CD4-positive, CD25-positive, alpha-beta regulatory T cell (primary cell): ENCODE measurements at regions not wholly inside any gene's neighbourhood (a gene's known extent, or its start where the extent isn't known, plus 50 kb on each side); places are given as distances from the start of the nearest gene placed in this dataset.

Experiments
- ATAC-seq, 2 donors: fragments of 150-1000 bp; cut with Tn5 transposase; one replicate each; pipeline ENCODE4 v1.10.0; 2021; ENCODE audit warnings: low read depth in 2 of 2, moderate number of reproducible peaks in 2 of 2, moderate library complexity in 1 of 2
- DNase-seq, 3 donors: peaks; one replicate each; pipeline versions ENCODE4 v3.0.0 to v3.0.0-alpha.2; 2012 to 2022; ENCODE audit warnings: mixed read lengths in 1 of 3
- H3K27ac ChIP-seq: one replicate; pipeline ENCODE4 v1.7.0; 2013; ENCODE audit warnings: mild to moderate bottlenecking, low read length; ENCODE audit not compliant: insufficient read depth, poor library complexity, severe bottlenecking
- H3K27me3 ChIP-seq: one replicate; pipeline ENCODE4 v1.7.0; 2013; ENCODE audit warnings: low read length; ENCODE audit not compliant: control insufficient read depth, insufficient read depth
- H3K36me3 ChIP-seq: one replicate; pipeline ENCODE4 v1.7.0; 2013; ENCODE audit warnings: mild to moderate bottlenecking, low read length, moderate library complexity; ENCODE audit not compliant: control insufficient read depth, insufficient read depth
- H3K4me1 ChIP-seq: 2 replicates; pipeline ENCODE4 v1.7.0; 2013; ENCODE audit warnings: mild to moderate bottlenecking, low read length; ENCODE audit not compliant: insufficient read depth, control insufficient read depth, poor library complexity, severe bottlenecking
- H3K4me3 ChIP-seq: one replicate; pipeline ENCODE4 v1.7.0; 2013; ENCODE audit warnings: low read depth, mild to moderate bottlenecking, low read length, moderate library complexity
- H3K9me3 ChIP-seq, 2 experiments: 1 replicate in 1 of 2; 2 replicates in 1 of 2; pipeline ENCODE4 v1.7.0; 2013; ENCODE audit warnings: low read length in 2 of 2, mild to moderate bottlenecking in 1 of 2, moderate library complexity in 1 of 2; ENCODE audit not compliant: control insufficient read depth in 2 of 2
- H3K27ac Mint-ChIP-seq, 3 donors: one replicate each; pipeline ENCODE4 v1.8.0; 2020 to 2022; ENCODE audit warnings: mild to moderate bottlenecking in 3 of 3, mixed read lengths in 3 of 3, moderate library complexity in 2 of 3
- H3K27me3 Mint-ChIP-seq: one replicate; pipeline ENCODE4 v1.8.0; 2022; ENCODE audit warnings: mild to moderate bottlenecking, mixed read lengths
- H3K36me3 Mint-ChIP-seq: one replicate; pipeline ENCODE4 v1.8.0; 2020; ENCODE audit warnings: mixed read lengths
- H3K4me1 Mint-ChIP-seq, 4 donors: one replicate each; pipeline ENCODE4 v1.8.0; 2020 to 2022; ENCODE audit warnings: mixed read lengths in 4 of 4, mild to moderate bottlenecking in 1 of 4
- H3K4me3 Mint-ChIP-seq, 4 donors: one replicate each; pipeline ENCODE4 v1.8.0; 2020 to 2022; ENCODE audit warnings: mild to moderate bottlenecking in 4 of 4, mixed read lengths in 4 of 4, moderate library complexity in 3 of 4
- H3K9me3 Mint-ChIP-seq, 7 donors: one replicate each; pipeline ENCODE4 v1.8.0; 2020 to 2022; ENCODE audit warnings: mixed read lengths in 7 of 7, mild to moderate bottlenecking in 3 of 7, moderate library complexity in 2 of 7

DNA sequence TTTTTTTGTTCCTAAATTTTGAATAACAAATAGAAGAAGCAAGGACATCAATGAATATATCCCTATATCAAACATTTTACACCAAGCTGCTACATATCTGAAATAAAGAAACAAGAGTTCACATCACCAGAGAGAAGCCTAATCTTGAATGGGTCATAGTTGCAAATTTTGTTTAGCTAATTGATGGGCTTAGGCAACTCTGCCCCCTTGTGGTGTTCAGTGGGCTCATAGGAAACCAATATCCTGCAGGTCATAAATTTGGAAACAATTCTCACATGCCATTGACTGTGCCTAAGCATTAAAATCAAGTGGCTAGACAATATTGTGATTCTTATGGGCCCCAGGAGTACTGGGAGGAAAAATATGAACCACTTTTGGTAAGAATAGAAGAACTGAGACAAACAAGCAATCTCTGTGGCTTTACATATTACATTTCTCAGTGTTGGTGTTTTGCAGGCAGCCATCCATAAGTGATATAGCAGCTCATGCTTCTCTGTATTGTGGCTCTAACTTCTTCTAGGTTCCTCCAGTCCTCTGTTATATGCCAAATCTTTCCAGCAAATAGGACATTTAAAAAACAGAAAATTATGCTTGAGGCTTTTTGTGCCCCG lies 1262.8 kb upstream of the PRMT6 start:
- Mint-ChIP-seq H3K36me3 (no peaks in the 10 kb centered on the region), H3K27me3 (no peaks in the 10 kb centered on the region)
- H3K9me3 ChIP-seq = no peaks in the 10 kb centered on the region

DNA sequence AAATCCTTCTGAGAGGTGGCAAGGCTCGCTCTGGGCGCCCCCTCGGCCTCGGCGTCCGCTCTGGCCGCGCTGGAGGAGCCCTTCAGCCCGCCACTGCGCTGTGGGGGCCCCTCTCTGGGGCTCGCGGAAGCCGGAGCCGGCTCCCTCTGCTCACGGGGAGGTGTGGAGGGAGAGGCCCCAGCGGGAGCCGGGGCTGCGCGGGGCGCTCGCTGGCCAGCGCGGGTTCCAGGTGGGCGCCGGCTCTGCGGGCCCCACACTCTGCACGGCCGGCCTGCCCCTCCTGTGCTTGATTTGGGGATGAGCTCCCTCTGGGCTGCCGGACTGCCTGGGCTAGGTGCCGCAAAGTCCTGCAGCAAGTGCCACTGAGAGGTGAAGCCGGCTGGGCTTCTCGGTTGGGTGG lies 1260.7 kb upstream of the PRMT6 start:
- ATAC-seq (no peak), DNase-seq (no peak)
- Histone ChIP-seq H3K27ac (no peak overlapping the region), H3K4me1 (no peaks in the 10 kb centered on the region), H3K9me3 (no peaks in the 10 kb centered on the region), H3K36me3 (no peaks in the 10 kb centered on the region), H3K27me3 (no peaks in the 10 kb centered on the region), H3K4me3 (no peak overlapping the region)
- Mint-ChIP-seq H3K9me3 (peaks cover 0 to 23% (median 2%) of the 10 kb centered on the region in 7 donors), H3K4me3 (no peak overlapping the region), H3K27me3 (no peaks in the 10 kb centered on the region), H3K4me1 (no peaks in the 10 kb centered on the region), H3K27ac (no peak overlapping the region), H3K36me3 (no peaks in the 10 kb centered on the region)

More for the DNA sequence above, 1262.8 kb upstream of the PRMT6 start:
- Histone ChIP-seq H3K27ac (no peak overlapping the region), H3K4me1 (no peaks in the 10 kb centered on the region), H3K36me3 (no peaks in the 10 kb centered on the region), H3K27me3 (no peaks in the 10 kb centered on the region), H3K4me3 (no peak overlapping the region)
- Mint-ChIP-seq H3K27ac (no peak overlapping the region), H3K4me3 (no peak overlapping the region), H3K4me1 (no peaks in the 10 kb centered on the region), H3K9me3 (peaks cover 0 to 14% (median 2%) of the 10 kb centered on the region in 7 donors)
- ATAC-seq (no peak), DNase-seq (peak in 1 of 3 donors; percentile 3)

GRCh38 chr1:105830571-105831146 lies 1225.8 kb upstream of the PRMT6 start:
- ATAC-seq = no peak
- H3K9me3 Mint-ChIP-seq = peaks cover 0 to 12% (median 7%) of the 10 kb centered on the region in 7 donors

DNA sequence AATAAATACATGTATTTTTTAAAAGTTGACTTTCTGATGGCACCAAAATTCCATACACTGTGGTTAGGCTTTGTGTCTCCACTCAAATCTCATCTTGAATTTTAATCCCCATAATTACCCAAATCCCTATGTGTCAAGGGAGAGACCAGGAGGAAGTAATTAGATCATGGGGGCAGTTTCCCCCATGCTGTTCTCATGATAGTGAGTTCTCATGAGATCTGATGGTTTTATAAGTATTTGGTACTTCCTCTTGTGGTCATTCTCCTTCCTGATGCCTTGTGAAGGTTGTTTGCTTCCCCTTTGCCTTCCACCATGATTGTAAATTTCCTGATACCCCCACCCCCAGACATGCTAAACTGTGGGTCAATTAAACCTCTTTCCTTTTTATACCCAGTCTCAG lies 1218.4 kb upstream of the PRMT6 start:
- ATAC-seq (no peak), DNase-seq (no peak)
- no peak overlapping the region for H3K4me3 ChIP-seq
- H3K9me3 ChIP-seq = no peaks in the 10 kb centered on the region
- no peaks in the 10 kb centered on the region for H3K27me3 ChIP-seq
- peaks cover 4 to 19% (median 8%) of the 10 kb centered on the region in 7 donors for H3K9me3 Mint-ChIP-seq
- no peaks in the 10 kb centered on the region for H3K4me1 ChIP-seq
- H3K4me1 Mint-ChIP-seq = no peaks in the 10 kb centered on the region
- H3K27me3 Mint-ChIP-seq = no peaks in the 10 kb centered on the region
- no peaks in the 10 kb centered on the region for H3K36me3 Mint-ChIP-seq
- H3K36me3 ChIP-seq = no peaks in the 10 kb centered on the region
- H3K27ac ChIP-seq = no peak overlapping the region
- no peak overlapping the region for H3K4me3 Mint-ChIP-seq
- no peak overlapping the region for H3K27ac Mint-ChIP-seq

More at GRCh38 chr1:105830571-105831146, 1225.8 kb upstream of the PRMT6 start:
- Mint-ChIP-seq H3K36me3 (no peaks in the 10 kb centered on the region), H3K27me3 (no peaks in the 10 kb centered on the region), H3K27ac (no peak overlapping the region), H3K4me3 (no peak overlapping the region), H3K4me1 (no peaks in the 10 kb centered on the region)
- no peaks in the 10 kb centered on the region for H3K36me3 ChIP-seq
- H3K4me1 ChIP-seq = no peaks in the 10 kb centered on the region
- H3K27ac ChIP-seq = no peak overlapping the region
- DNase-seq = no peak
- peaks cover 2 to 6% of the 10 kb centered on the region in 2 experiments for H3K9me3 ChIP-seq
- no peaks in the 10 kb centered on the region for H3K27me3 ChIP-seq
- H3K4me3 ChIP-seq = no peak overlapping the region

GRCh38 chr1:105865546-105865945 lies 1190.9 kb upstream of the PRMT6 start:
- Mint-ChIP-seq H3K36me3 (no peaks in the 10 kb centered on the region), H3K9me3 (peaks cover 2 to 22% (median 8%) of the 10 kb centered on the region in 7 donors), H3K4me3 (no peak overlapping the region), H3K27ac (no peak overlapping the region), H3K27me3 (no peaks in the 10 kb centered on the region), H3K4me1 (no peaks in the 10 kb centered on the region)
- DNase-seq (no peak), ATAC-seq (no peak)
- H3K27me3 ChIP-seq = no peaks in the 10 kb centered on the region
- H3K36me3 ChIP-seq = no peaks in the 10 kb centered on the region
- H3K4me3 ChIP-seq = no peak overlapping the region
- H3K27ac ChIP-seq = no peak overlapping the region
- H3K9me3 ChIP-seq = peaks cover 0 to 1% of the 10 kb centered on the region in 2 experiments
- no peaks in the 10 kb centered on the region for H3K4me1 ChIP-seq

- H3K9me3 Mint-ChIP-seq = peaks cover 4 to 10% (median 7%) of the 10 kb centered on the region in 7 donors
- Histone ChIP-seq H3K9me3 (peaks cover 0 to 3% of the 10 kb centered on the region in 2 experiments), H3K4me3 (no peak overlapping the region), H3K4me1 (no peaks in the 10 kb centered on the region), H3K36me3 (no peaks in the 10 kb centered on the region), H3K27me3 (no peaks in the 10 kb centered on the region), H3K27ac (no peak overlapping the region)
- H3K27me3 Mint-ChIP-seq = no peaks in the 10 kb centered on the region
- no peak overlapping the region for H3K27ac Mint-ChIP-seq
- no peaks in the 10 kb centered on the region for H3K4me1 Mint-ChIP-seq
- H3K36me3 Mint-ChIP-seq = no peaks in the 10 kb centered on the region
- H3K4me3 Mint-ChIP-seq = no peak overlapping the region
- no peak for ATAC-seq
- DNase-seq = no peak
Observed at GRCh38 chr1:105872817-105873216, 1183.7 kb upstream of the PRMT6 start.

GRCh38 chr1:105874621-105875020 lies 1181.9 kb upstream of the PRMT6 start:
- no peaks in the 10 kb centered on the region for H3K36me3 Mint-ChIP-seq
- H3K4me1 Mint-ChIP-seq = no peaks in the 10 kb centered on the region
- Histone ChIP-seq H3K27ac (no peak overlapping the region), H3K27me3 (no peaks in the 10 kb centered on the region), H3K4me3 (no peak overlapping the region), H3K9me3 (peaks cover 0 to 2% of the 10 kb centered on the region in 2 experiments), H3K4me1 (no peaks in the 10 kb centered on the region), H3K36me3 (no peaks in the 10 kb centered on the region)
- DNase-seq = no peak
- ATAC-seq = no peak
- H3K27me3 Mint-ChIP-seq = no peaks in the 10 kb centered on the region
- H3K9me3 Mint-ChIP-seq = peaks cover 4 to 12% (median 9%) of the 10 kb centered on the region in 7 donors
- no peak overlapping the region for H3K4me3 Mint-ChIP-seq
- no peak overlapping the region for H3K27ac Mint-ChIP-seq

DNA sequence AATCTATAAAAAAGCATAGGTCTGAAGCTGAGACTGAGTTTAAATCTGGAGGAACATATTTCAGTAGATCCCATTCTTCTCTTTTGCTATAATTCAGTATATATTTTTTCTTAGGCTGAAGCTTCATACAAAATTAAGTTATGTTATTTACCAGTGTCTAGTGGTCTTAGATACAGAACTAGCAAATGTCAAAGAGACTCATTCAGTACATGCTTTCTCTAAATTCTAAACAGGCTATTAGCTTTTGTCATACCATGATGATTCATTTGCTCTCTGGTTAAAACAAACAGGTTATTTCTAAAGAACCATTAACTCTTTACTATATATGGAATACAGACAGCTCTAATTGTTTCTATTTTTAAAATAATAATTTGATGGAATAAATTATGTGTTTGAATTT lies 1170.2 kb upstream of the PRMT6 start:
- Histone ChIP-seq H3K36me3 (no peaks in the 10 kb centered on the region), H3K4me1 (no peaks in the 10 kb centered on the region), H3K9me3 (peaks cover 0 to 11% of the 10 kb centered on the region in 2 experiments), H3K27me3 (no peaks in the 10 kb centered on the region), H3K27ac (no peak overlapping the region), H3K4me3 (no peak overlapping the region)
- DNase-seq = no peak
- ATAC-seq = no peak
- Mint-ChIP-seq H3K9me3 (peaks cover 0 to 29% (median 10%) of the 10 kb centered on the region in 7 donors), H3K4me1 (no peaks in the 10 kb centered on the region), H3K36me3 (no peaks in the 10 kb centered on the region), H3K27me3 (no peaks in the 10 kb centered on the region), H3K27ac (no peak overlapping the region), H3K4me3 (no peak overlapping the region)
